HG03558 (cell line): ENCODE measurements at regions not wholly inside any gene's neighbourhood (a gene's known extent, or its start where the extent isn't known, plus 50 kb on each side); places are given as distances from the start of the nearest gene placed in this dataset.
"Not testable (repeated sequence)": the region's sequence is repeated elsewhere in the genome, so short reads cannot be mapped to it uniquely, and the experiment has no call there.

ENCODE experiments used
- ATAC-seq: cut with Tn5 transposase; IDR thresholded peaks from one replicate; pipeline ENCODE4 v1.9.1; 2021; ENCODE audit warnings: moderate number of reproducible peaks; ENCODE audit not compliant: unreplicated experiment; ENCODE audit errors: extremely low read depth

DNA sequence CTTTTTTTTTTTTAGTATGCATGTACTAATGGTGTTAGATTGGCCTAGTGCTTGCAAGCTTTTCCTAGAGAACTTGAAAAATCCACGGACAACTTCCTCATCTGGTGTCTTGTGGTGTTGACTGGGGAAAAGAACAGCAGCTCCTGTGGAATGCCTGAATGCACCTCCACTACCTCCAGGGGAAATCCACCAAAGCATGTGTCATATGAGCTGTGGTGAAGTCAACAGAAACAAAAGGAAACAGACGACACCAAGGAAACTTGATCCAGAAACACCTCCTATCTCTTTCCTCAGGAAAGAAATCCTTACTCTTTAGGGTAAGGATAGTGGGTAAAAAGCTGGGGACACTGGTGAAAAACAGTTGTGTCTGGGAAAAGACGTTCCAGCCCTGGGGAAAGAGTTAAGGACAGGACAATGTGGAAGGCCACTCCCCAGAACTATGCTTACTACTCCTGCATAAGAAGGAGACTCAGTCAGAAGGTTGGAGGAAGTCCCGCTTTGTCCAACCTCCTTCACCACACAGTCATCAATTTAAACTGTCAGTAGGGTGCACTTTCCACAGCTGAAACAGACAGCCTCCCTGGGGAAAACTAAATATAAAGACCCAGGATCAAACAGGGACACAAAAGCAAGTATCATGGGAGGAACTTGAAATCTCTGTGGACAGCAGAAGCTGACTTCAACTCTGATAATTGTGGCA lies 468.8 kb downstream of the TMEM121 start:
- not testable (repeated sequence) for ATAC-seq

DNA sequence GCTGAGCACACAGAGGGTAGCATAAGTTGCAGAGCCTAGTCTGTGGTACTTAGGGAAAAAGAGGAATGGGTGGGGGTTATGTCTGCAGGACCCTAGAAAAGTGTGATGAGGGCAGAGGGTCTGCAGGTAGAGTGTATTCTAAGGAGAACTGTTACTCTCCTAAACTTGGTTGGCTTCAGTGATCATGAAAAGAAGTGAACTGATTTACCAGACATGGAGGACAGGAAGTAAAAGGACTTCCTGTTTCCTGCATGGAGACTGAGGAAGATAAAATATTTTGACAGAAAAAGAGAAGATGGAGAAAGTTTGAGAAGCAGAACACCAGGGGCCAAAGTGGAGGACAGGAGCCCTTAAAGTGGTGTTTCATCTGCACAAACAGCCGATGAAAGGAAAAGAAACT lies 472.2 kb downstream of the TMEM121 start:
- not testable (repeated sequence) for ATAC-seq

DNA sequence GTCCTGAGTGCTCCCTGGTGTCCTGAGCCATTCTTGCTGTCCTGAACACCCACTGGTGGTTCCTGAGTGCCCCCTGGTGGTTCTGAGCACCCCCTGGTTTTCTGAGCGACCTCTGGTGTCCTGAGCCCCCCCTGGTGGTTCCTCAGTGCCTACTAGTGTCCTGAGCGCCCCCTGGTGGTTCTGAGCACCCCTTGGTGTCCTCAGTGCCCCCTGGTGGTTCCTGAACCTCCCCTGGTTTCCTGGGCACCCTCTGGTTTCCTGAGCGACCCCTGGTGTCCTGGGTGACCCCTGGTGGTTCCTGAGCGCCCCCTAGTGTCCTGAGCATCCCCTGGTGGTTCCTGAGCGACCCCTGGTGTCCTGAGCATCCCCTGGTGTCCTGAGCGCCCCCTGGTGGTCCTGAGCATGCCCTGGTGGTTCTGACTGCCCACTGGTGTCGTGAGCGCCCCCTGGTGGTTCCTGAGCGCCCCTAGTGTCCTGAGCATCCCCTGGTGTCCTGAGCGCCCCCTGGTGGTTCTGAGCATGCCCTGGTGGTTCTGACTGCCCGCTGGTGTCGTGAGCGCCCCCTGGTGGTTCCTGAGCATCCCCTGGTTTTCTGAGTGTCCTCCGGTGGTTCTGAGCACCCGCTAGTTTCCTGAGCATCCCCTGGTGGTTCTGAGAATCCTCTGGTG lies 473.1 kb downstream of the TMEM121 start:
- no peak for ATAC-seq

DNA sequence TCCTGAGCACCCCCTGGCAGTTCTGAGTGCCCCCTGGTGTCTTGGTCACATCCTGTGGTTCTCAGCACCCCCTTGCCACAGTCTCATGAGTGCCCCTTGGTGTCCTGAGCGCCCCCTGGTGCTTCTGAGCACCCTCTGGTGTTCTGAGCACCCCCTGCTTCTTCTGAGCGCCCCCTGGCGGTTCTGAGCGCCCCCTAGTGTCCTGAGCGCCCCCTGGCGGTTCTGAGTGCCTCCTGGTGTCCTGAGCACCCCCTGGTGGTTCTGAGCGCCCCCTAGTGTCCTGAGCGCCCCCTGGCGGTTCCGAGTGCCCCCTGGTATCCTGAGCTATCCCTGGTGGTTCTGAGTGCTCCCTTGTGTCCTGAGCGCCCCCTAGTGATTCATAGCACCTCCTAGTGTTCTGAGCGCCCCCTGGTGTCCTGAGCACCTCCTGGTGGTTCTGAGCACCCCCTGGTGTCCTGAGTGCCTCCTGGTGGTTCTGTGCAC lies 473.7 kb downstream of the TMEM121 start:
- not testable (repeated sequence) for ATAC-seq

DNA sequence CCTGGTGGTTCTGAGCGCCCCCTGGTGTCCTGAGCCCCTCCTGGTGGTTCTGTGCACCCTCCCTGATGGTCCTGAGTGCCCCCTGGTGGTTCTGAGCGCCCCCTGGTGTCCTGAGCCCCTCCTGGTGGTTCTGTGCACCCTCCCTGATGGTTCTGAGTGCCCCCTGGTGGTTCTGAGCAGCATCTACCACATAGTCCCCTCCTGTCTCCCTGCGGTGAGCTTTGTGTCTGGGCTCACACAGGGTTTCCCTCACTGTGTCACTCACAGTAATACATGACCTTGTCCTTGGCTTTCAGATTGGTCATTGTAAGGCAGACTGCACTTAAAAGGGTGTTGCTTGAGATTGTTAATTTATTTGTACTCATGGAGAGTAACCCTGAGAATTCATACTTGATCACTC lies 474.9 kb downstream of the TMEM121 start:
- not testable (repeated sequence) for ATAC-seq

DNA sequence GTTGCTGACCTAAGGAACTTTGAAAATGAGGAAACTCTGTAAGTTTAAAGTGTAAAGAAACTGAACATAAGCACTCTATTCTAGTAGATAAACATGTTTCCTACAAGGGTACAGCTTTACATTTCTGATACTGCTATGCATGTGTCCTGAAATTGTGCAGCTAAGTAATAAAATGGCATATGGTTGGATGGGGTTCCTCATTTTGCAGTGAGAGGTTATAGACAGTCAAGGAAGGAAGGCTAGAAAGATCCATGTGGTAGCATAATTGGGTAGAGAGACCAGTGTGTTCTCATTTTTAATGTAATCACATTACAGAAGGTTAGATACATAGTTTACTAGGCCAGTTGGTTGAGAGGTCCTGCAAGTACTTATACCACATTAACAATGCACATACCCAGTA lies 477.0 kb downstream of the TMEM121 start:
- ATAC-seq = no peak

DNA sequence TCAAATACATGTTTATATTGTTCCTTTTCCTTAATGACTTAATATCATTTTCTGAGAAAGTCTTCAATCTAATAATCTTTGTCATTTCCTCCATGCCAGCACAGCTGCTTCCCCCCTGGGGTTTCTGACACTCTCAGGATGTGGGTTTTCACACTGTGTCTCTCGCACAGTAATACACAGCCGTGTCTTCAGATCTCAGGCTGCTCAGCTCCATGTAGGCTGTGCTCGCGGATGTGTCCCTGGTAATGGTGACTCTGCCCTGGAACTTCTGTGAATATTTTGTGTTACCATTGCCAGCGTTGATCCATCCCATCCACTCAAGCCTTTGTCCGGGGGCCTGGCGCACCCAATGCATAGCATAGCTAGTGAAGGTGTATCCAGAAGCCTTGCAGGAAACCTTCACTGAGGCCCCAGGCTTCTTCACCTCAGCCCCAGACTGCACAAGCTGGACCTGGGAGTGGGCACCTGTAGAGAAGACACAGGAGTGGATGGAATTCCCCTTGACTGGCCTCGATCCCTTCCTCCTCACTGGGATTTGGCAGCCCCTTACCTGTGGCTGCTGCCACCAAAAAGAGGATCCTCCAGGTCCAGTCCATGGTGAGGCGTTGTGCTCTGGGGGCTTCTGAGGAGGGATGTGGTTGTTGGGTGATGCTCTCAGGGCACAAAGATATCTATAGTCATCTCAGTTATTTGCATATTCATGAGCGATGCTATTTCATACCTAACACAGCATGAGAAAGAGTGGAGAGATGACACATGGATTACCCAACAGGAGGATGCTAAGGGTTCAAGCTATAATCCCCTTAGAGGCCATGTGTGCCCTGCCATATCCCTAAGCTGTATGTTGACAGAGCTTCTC lies 478.8 kb downstream of the TMEM121 start:
- ATAC-seq = not testable (repeated sequence)

DNA sequence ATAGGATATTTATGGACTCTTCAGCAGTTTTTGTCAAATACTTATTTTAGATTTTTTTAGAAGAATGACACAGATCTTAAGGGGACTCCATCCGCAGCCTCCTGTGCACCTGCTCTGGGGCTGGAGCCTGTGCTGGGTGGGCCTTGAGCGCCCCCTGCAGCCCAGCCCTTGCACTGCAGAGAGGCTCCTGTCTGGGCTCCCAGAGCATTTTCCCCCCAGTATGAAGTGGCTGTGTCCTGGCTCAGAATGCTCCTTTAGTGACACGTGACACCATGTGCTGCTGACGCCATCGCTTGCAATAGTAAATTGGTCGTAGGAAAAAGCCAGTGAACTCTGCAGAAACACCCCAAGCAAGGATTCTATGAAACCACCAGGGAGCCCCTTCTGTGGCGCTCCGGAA lies 479.7 kb downstream of the TMEM121 start:
- ATAC-seq = not testable (repeated sequence)

DNA sequence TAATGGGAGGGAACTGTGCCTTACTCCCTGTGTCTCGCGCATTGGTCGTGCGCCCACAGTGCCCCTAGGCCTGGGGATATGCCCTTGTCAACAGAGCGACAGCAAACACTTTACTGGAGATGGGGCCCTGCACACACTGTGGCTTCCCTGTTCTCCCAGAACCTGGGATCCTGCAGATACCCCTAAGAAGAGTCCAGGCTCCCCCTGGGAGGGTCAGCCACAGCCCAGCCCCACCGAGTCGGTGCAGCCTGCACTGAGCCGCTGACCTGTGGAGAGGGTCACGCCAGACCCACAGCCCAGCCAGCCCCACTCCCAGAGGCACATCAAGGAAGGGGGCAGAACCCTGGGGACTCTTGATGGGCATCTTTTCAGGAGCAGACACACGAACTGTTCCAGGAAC lies 480.3 kb downstream of the TMEM121 start:
- ATAC-seq = not testable (repeated sequence)

DNA sequence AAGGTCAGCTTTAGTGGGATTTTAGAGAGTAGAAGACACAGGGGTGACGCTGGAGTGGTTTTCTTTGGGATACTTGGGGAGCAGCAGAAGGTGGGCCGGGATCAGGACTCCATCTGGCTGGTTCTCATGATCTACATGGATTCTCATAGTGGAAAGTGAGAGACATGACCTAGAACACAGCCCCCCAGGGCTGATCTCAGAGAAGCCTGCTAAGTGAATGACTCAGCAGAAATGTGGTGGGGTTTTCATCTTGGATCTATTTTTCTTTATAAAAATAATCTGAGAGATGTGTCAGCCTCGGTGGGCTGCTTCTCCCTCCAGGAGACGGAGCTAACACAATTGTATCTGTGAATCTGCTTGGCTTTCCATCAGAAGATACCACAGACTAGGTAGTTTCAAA lies 484.4 kb downstream of the TMEM121 start:
- ATAC-seq = no peak

DNA sequence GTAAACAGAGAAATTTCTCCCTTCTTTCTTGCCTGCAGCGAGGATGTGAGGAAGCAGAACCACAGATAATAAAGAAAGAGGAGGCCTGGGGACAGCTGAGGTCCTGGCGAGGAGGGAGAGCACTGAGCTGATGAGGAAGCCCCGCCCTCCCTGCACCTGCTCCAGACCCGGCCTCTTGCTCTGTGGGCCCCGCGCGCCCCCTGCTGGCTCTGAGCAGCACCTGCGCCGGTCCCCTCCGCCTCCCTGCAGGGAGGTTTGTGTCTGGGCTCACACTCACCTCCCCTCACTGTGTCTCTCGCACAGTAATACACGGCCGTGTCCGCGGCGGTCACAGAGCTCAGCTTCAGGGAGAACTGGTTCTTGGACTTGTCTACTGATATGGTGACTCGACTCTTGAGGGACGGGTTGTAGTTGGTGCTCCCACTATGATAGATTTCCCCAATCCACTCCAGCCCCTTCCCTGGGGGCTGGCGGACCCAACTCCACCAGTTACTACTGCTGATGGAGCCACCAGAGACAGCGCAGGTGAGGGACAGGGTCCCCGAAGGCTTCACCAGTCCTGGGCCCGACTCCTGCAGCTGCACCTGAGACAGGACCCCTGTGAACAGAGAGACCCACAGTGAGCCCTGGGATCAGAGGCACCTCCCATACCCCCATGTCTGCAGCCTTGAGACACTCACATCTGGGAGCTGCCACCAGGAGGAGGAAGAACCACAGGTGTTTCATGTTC lies 485.4 kb downstream of the TMEM121 start:
- ATAC-seq = not testable (repeated sequence)

DNA sequence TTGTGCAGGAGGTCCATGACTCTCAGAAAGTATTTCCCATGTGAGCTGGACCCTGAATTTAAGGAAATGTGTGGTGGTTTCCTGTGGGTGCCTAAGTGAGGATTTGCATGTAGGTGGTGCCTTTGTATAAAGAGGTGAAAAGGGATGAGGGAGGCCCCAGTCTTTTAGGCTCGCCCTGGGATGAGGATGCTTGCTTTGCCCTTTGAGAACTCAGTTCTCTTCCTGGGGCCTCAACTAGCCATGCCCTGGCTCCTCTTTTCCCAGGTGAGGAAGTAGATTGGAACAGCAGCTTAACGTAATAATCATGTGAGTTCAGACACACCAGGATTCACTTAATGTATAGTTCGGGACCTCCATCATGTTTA lies 486.0 kb downstream of the TMEM121 start:
- ATAC-seq = not testable (repeated sequence)

DNA sequence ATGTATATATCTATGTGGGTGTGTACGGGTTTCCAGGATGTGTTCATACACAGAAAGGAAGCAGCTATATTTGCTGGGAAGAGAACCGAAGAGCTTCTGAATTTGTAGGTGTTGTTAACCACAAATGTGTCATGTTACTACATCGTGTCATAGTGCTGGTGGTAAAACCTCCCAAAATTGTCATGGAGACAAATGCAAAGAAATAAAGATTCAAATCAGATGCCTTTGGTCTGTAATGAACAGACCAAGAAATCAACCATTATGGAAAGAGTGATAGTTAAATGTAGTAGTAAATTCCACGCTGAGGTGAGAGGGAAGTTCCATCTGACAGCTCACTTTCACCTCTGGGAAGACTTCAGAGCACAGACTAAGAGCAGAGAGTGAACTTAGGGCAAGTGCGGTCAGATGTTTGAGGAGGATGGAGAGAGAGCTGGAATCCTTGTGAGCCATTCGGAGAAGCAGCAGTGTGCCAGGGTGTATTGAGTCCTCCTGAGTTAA lies 487.5 kb downstream of the TMEM121 start:
- ATAC-seq = no peak

DNA sequence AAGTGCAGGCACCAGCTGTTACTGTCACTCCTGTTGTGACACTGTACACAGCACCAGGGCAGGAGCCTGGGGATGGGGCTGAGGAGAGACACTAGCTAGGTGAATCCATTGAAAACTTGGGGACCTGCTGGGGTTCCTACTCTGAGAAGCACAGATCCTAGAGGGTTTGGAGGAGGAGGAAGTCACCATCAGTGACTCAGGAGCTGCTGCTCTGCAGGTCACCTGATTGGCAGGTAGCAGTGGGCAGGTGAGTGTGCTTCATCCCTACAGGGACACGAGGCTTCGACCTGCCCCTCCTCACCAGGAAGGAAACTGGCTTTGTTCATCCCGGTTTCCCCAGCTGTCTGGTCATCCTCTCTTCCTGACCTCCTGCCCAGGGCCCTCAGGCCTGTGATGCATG lies 491.6 kb downstream of the TMEM121 start:
- ATAC-seq = not testable (repeated sequence)

DNA sequence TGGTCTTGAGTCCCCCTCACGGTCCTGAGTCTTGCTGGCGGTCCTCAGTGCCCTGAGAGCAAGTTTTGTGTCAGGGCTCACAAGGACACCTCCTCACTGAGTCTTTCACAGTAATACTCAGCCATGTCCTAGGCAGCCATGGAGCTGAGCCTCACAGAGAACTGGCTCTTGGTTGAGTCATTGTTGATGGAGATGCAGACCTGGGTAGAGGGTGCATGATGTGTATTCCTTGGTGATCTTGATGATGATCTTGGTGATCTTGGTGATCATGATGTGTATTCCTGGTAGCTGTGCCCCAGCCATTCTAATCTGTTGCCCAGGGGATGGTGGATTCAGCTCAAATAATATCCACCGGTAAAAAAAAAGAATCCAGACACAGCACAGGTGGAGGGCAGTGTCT lies 495.4 kb downstream of the TMEM121 start:
- ATAC-seq = no peak

DNA sequence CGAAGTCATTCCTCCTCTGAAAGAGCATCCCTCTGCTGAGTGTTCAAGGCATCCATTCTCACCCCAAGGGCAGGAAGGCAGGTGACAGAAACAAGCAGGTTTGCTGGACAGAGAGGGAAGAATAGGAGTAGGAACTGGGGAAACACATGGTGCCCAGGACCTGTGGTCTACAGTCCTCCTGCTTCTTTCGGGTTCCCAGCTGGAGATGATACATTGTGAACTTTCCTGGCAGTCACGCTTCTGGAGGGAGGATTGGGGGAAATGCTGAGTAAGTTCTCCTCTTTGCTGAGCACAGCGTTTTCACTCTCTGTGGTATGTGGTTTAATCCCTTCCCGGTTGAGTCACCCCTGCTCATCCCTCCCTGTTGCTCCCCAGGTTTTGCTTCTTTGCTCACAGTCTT lies 496.3 kb downstream of the TMEM121 start:
- ATAC-seq = not testable (repeated sequence)

DNA sequence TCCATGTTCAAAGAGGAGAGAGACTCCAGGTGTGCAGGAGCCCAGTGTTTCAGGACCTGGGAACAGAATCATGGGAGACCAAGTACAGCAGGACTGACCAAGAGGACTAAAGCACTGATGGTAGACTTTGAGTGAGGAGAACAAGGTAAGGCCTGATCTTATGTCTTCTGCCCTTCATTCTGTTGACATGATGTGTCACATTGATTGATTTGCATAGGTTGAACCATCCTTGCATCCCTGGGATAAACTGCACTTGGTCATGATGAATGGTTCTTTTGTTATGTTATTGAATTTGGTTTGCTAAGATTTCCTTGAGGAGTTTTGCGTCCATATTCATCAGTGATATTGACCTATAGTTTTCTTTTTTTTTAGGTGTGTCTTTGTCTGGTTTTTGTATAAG lies 497.0 kb downstream of the TMEM121 start:
- no peak for ATAC-seq

DNA sequence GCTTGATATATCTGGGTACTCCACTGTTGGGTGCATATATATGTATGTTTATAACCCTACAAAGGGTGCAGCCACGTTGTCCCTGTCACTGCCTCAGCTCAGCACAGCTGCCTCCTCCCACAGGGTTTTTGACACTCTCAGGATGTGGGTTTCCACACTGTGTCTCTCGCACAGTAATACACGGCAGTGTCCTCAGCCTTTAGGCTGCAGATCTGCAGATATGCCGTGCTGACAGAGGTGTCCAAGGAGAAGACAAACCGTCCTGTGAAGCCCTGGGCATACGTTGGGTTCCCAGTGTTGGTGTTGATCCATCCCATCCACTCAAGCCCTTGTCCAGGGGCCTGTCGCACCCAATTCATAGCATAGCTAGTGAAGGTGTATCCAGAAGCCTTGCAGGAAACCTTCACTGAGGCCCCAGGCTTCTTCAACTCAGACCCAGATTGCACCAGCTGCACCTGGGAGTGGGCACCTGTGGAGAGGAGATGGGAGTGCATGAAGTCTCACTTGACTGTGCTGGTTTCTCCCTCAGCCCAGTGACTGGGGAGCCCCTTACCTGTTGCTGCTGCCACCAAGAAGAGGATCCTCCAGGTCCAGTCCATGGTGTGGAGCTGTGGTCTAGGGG lies 498.7 kb downstream of the TMEM121 start:
- no peak for ATAC-seq

DNA sequence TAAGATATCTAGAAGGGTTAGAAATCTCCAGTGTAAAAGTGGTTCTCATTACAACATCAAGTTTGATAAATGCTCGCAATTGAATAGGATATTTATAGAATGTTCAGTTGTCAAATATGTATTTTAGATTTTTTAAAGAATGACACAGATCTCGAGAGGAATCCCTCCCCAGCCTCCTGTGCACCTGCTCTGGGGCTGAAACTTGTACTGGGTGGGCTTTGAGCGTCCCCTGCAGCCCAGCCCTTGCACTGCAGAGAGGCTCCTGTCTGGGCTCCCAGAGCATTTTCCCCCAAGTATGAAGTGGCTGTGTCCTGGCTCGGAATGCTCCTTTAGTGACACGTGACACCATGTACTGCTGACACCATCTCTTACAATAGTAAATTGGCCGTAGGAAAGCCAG lies 499.6 kb downstream of the TMEM121 start:
- ATAC-seq = no peak

DNA sequence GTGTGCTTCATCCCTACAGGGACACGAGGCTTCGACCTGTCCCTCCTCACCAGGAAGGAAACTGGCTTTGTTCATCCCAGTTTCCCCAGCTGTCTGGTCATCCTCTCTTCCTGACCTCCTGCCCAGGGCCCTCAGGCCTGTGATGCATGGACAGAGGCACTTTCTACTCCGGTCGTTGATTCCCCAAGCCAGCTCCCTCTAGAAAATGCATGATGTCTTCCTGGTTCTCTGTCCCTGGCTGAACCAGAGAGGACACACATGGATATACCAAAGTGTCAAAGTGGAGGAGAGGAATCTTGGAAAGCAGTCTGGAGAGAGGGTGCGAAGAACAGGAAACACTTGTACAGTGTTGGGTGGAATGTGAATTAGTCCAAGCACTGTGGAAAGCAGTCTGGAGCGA lies 501.4 kb downstream of the TMEM121 start:
- not testable (repeated sequence) for ATAC-seq
